PC-3 (cell line): ENCODE measurements at regions not wholly inside any gene's neighbourhood (a gene's known extent, or its start where the extent isn't known, plus 50 kb on each side); places are given as distances from the start of the nearest gene placed in this dataset.

Source experiments
- ATAC-seq: fragments of 200-7000 bp; cut with Tn5 transposase; 2 replicates; pipeline ENCODE4 v1.9.1; 2020; ENCODE audit warnings: mild to moderate bottlenecking, moderate library complexity
- BruUV-seq: library from RNA; stranded (reverse); fragments of 400-500 nt; replicated peaks from 2 replicates; lab custom pipeline; 2021; lab: Mats Ljungman, UMichigan
- CTCF ChIA-PET: fragments of 300-600 bp; sonication (Branson Sonifier 250); formaldehyde crosslinking; loops from one replicate; lab custom pipeline; 2022; ENCODE audit warnings: antibody characterized with exemption; lab: Charles Lee
- POLR2A ChIA-PET: fragments of 300-600 bp; sonication (Branson Sonifier 250); formaldehyde crosslinking; loops from one replicate; lab custom pipeline; 2022; ENCODE audit warnings: antibody characterized with exemption; ENCODE audit not compliant: unreplicated experiment; lab: Charles Lee
- DNase-seq: peaks from one replicate; pipeline ENCODE4 v3.0.0-alpha.2; 2015
- H2AFZ ChIP-seq: fragments of 300-600 bp; sonication (generic); 2 replicates; pipeline ENCODE4 v1.6.0; 2016; ENCODE audit warnings: antibody characterized with exemption, low read length
- H3F3A ChIP-seq: fragments of 300-600 bp; sonication (generic); one replicate; pipeline ENCODE4 v1.6.0; 2017; ENCODE audit warnings: antibody characterized with exemption, low read length, control low read depth, mild to moderate bottlenecking; ENCODE audit not compliant: unreplicated experiment
- H3K27ac ChIP-seq: fragments of 300-600 bp; sonication (generic); 2 replicates; pipeline ENCODE4 v1.5.1; 2016; ENCODE audit warnings: mild to moderate bottlenecking, low read length
- H3K27me3 ChIP-seq: fragments of 300-600 bp; sonication (generic); 2 replicates; pipeline ENCODE4 v1.6.1; 2016; ENCODE audit warnings: low read length, mixed read lengths
- H3K36me3 ChIP-seq: fragments of 300-600 bp; sonication (generic); 2 replicates; pipeline ENCODE4 v1.6.1; 2016; ENCODE audit warnings: low read depth, mixed run types, low read length, mixed read lengths
- H3K4me1 ChIP-seq: fragments of 300-600 bp; sonication (generic); 2 replicates; pipeline ENCODE4 v1.5.1; 2016; ENCODE audit warnings: low read length; ENCODE audit not compliant: insufficient read depth
- H3K4me2 ChIP-seq: fragments of 300-600 bp; sonication (generic); 2 replicates; pipeline ENCODE4 v1.6.0; 2016; ENCODE audit warnings: low read length
- H3K4me3 ChIP-seq: fragments of 300-600 bp; sonication (generic); 2 replicates; pipeline ENCODE4 v1.5.1; 2016; ENCODE audit warnings: mild to moderate bottlenecking, low read length, mixed read lengths
- H3K79me2 ChIP-seq: fragments of 300-600 bp; sonication (generic); 2 replicates; pipeline ENCODE4 v1.6.1; 2017; ENCODE audit warnings: low read length, mixed read lengths
- H3K9ac ChIP-seq: fragments of 300-600 bp; sonication (generic); 2 replicates; pipeline ENCODE4 v1.6.0; 2016; ENCODE audit warnings: mild to moderate bottlenecking, low read length
- H3K9me2 ChIP-seq: fragments of 300-600 bp; sonication (generic); replicated peaks from 2 replicates; pipeline ENCODE4 v1.6.1; 2016; ENCODE audit warnings: mixed run types, low read length, mixed read lengths
- H3K9me3 ChIP-seq: fragments of 300-600 bp; sonication (generic); 2 replicates; pipeline ENCODE4 v1.6.1; 2016; ENCODE audit warnings: low read length, mixed read lengths
- H4K20me1 ChIP-seq: fragments of 300-600 bp; sonication (generic); 2 replicates; pipeline ENCODE4 v1.6.1; 2016; ENCODE audit warnings: low read length, mixed read lengths
- EZH2 ChIP-seq: fragments of 300-600 bp; sonication (generic); IDR thresholded peaks from one replicate; pipeline ENCODE4 v1.6.1; 2017; ENCODE audit warnings: antibody characterized with exemption, mild to moderate bottlenecking, low read length; ENCODE audit not compliant: unreplicated experiment
- EZH2phosphoT487 ChIP-seq: fragments of 300-600 bp; sonication (generic); IDR thresholded peaks from 2 replicates; pipeline ENCODE4 v1.6.1; 2018; ENCODE audit warnings: mild to moderate bottlenecking, antibody characterized with exemption, low read length, borderline replicate concordance
- intact Hi-C: fragments of 100-400 bp; cut with micrococcal nuclease; formaldehyde crosslinking; loops from 2 replicates; pipeline ENCODE4 v1.9.0; 2023
- TF ChIP-seq, protein P1 (sequence below): fragments of 300-600 bp; sonication (generic); conservative IDR thresholded peaks from 2 replicates; pipeline ENCODE4 v1.5.1; 2017; ENCODE audit warnings: antibody characterized with exemption, low read depth, mild to moderate bottlenecking, low read length

DNA sequence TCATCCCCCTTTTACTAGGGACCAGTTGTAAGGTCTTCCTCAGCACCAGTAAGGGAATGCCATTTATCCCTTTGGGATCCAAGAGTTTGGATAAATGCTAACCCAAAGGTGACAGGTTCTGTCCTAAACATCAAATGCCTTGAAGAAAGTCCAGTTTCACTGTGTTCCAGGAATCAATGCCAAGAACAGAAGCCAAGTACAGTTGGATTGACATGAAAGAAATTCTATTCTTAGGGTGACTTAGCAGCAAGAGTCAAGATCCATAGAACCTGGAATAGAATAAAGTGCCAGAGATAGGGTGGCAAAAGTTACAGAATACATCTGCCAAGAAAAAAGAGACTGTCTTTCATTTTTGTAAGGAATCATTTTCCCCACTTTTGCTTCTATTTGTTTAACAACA, 94.9 kb upstream of the ADAMTS5 start:
- no peaks in the 10 kb centered on the region for H4K20me1 ChIP-seq
- intact Hi-C loops, result no loop called here
- H3K27me3 ChIP-seq, result no peaks in the 10 kb centered on the region
- no TSS peak for BruUV-seq
- no peaks in the 10 kb centered on the region for H3K9me2 ChIP-seq
- ATAC-seq, result no peak
- H3K27ac ChIP-seq, result no peak overlapping the region
- no peaks in the 10 kb centered on the region for H3F3A ChIP-seq
- H3K4me2 ChIP-seq, result no peak overlapping the region
- H3K36me3 ChIP-seq, result no peaks in the 10 kb centered on the region
- DNase-seq, result no peak
- CTCF ChIA-PET, result no interaction called here
- no peak overlapping the region for H2AFZ ChIP-seq
- H3K9ac ChIP-seq, result no peak overlapping the region
- H3K9me3 ChIP-seq, result peaks cover 10% of the 10 kb centered on the region; the same call in 1 of the 2 replicates
- POLR2A ChIA-PET, result no interaction called here
- H3K79me2 ChIP-seq, result no peaks in the 10 kb centered on the region
- H3K4me1 ChIP-seq, result no peaks in the 10 kb centered on the region
- H3K4me3 ChIP-seq, result no peak overlapping the region
- TF ChIP-seq, protein P1, sequence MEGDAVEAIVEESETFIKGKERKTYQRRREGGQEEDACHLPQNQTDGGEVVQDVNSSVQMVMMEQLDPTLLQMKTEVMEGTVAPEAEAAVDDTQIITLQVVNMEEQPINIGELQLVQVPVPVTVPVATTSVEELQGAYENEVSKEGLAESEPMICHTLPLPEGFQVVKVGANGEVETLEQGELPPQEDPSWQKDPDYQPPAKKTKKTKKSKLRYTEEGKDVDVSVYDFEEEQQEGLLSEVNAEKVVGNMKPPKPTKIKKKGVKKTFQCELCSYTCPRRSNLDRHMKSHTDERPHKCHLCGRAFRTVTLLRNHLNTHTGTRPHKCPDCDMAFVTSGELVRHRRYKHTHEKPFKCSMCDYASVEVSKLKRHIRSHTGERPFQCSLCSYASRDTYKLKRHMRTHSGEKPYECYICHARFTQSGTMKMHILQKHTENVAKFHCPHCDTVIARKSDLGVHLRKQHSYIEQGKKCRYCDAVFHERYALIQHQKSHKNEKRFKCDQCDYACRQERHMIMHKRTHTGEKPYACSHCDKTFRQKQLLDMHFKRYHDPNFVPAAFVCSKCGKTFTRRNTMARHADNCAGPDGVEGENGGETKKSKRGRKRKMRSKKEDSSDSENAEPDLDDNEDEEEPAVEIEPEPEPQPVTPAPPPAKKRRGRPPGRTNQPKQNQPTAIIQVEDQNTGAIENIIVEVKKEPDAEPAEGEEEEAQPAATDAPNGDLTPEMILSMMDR, result no peak
- TF ChIP-seq EZH2 (no peak), EZH2phosphoT487 (no peak)

DNA sequence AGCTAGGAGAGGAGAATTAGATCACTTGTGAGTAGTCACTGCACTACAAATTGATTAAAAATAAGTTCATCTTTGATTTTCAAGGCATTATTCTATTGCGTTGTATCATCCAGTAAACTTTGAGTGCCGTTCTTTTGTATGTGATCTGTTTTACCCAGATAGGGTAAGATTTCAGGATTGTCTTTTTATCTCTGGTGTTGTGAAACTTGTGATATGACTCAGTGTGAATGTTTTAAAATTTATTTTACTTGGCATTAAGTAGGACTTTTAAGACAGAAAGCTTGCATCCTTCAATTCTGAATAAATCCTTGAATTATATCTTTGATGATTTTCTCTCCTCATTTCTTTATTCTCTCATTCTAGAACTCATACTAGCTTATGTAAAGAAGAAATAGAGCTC, 93.3 kb upstream of the ADAMTS5 start:
- no peak for ATAC-seq

More for the DNA sequence above, 93.3 kb upstream of the ADAMTS5 start:
- Histone ChIP-seq H3K27me3 (no peaks in the 10 kb centered on the region), H4K20me1 (no peaks in the 10 kb centered on the region), H3K4me2 (no peak overlapping the region), H3K27ac (no peak overlapping the region), H3K9me2 (no peaks in the 10 kb centered on the region), H3K9me3 (peaks cover 10% of the 10 kb centered on the region; the same call in 1 of the 2 replicates), H3K4me3 (no peak overlapping the region), H3F3A (no peaks in the 10 kb centered on the region), H3K4me1 (no peaks in the 10 kb centered on the region), H3K36me3 (no peaks in the 10 kb centered on the region), H2AFZ (no peak overlapping the region), H3K9ac (no peak overlapping the region), H3K79me2 (no peaks in the 10 kb centered on the region)
- DNase-seq, result no peak
- no TSS peak for BruUV-seq
- intact Hi-C loops, result no loop called here
- ChIA-PET POLR2A (no interaction called here), CTCF (no interaction called here)
- TF ChIP-seq EZH2, result no peak
- TF ChIP-seq EZH2phosphoT487, result no peak
- TF ChIP-seq, protein P1, result no peak
